Neutrophil (primary cell): ENCODE measurements at regions not wholly inside any gene's neighbourhood (a gene's known extent, or its start where the extent isn't known, plus 50 kb on each side); places are given as distances from the start of the nearest gene placed in this dataset.
"Not testable (repeated sequence)": the region's sequence is repeated elsewhere in the genome, so short reads cannot be mapped to it uniquely, and the experiment has no call there.

Source experiments
- H3K27ac ChIP-seq: fragments of 200-600 bp; sonication (generic); 2 replicates; pipeline ENCODE4 v1.5.1; 2016; ENCODE audit warnings: mild to moderate bottlenecking, moderate library complexity
- H3K27me3 ChIP-seq: fragments of 200-600 bp; sonication (generic); 2 replicates; pipeline ENCODE4 v1.6.0; 2016; ENCODE audit warnings: mild to moderate bottlenecking
- H3K36me3 ChIP-seq: fragments of 200-600 bp; sonication (generic); 2 replicates; pipeline ENCODE4 v1.5.1; 2017
- H3K4me1 ChIP-seq, 2 experiments: fragments of 200-600 bp in 1 of 2; sonication (generic) in 1 of 2; 1 replicate in 1 of 2; 2 replicates in 1 of 2; pipeline versions ENCODE4 v1.5.1 to v1.6.1; 2013 to 2016; ENCODE audit warnings: low read depth in 1 of 2, low read length in 1 of 2, mild to moderate bottlenecking in 1 of 2, moderate library complexity in 1 of 2; ENCODE audit not compliant: control insufficient read depth in 1 of 2, insufficient read depth in 1 of 2
- H3K4me3 ChIP-seq, 2 experiments: fragments of 200-600 bp in 1 of 2; sonication (generic) in 1 of 2; 1 replicate in 1 of 2; 2 replicates in 1 of 2; pipeline ENCODE4 v1.5.1; 2013 to 2016; ENCODE audit warnings: low read depth in 1 of 2, low read length in 1 of 2, mild to moderate bottlenecking in 1 of 2, moderate library complexity in 1 of 2
- H3K9me3 ChIP-seq: fragments of 200-600 bp; sonication (generic); 2 replicates; pipeline ENCODE4 v1.5.1; 2016
- TF ChIP-seq, protein P1 (sequence below): fragments of 200-600 bp; sonication (generic); IDR thresholded peaks from 2 replicates; pipeline ENCODE4 v1.5.1; 2016; ENCODE audit warnings: antibody characterized with exemption

- H3K4me3 ChIP-seq = no peak overlapping the region
- no peaks in the 10 kb centered on the region for H3K27me3 ChIP-seq
- TF ChIP-seq, protein P1, sequence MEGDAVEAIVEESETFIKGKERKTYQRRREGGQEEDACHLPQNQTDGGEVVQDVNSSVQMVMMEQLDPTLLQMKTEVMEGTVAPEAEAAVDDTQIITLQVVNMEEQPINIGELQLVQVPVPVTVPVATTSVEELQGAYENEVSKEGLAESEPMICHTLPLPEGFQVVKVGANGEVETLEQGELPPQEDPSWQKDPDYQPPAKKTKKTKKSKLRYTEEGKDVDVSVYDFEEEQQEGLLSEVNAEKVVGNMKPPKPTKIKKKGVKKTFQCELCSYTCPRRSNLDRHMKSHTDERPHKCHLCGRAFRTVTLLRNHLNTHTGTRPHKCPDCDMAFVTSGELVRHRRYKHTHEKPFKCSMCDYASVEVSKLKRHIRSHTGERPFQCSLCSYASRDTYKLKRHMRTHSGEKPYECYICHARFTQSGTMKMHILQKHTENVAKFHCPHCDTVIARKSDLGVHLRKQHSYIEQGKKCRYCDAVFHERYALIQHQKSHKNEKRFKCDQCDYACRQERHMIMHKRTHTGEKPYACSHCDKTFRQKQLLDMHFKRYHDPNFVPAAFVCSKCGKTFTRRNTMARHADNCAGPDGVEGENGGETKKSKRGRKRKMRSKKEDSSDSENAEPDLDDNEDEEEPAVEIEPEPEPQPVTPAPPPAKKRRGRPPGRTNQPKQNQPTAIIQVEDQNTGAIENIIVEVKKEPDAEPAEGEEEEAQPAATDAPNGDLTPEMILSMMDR = no peak
- no peaks in the 10 kb centered on the region for H3K9me3 ChIP-seq
- no peak overlapping the region for H3K27ac ChIP-seq
- H3K4me1 ChIP-seq = no peaks in the 10 kb centered on the region
- no peaks in the 10 kb centered on the region for H3K36me3 ChIP-seq
These were observed 73.1 kb downstream of the GASK1B start for GRCh38 chr4:158099686-158100085.

DNA sequence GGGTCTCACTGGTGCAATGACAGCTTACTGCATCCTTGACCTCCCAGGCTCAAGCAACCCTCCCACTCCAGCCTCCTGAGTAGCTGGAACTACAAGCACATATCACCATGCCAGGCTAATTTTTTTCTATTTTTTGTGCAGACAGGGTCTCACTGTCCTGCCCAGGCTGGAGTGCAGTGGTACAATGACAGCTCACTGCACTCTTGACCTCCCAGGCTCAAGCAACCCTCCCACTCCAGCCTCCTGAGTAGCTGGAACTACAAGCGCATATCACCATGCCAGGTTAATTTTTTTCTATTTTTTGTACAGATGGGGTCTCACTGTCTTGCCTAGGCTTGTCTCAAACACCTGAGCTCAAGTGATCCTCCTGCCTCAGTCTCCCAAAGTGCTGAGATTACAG is 74.0 kb downstream of the GASK1B start:
- Histone ChIP-seq H3K9me3 (no peaks in the 10 kb centered on the region), H3K27ac (no peak overlapping the region), H3K4me3 (no peak overlapping the region), H3K27me3 (no peaks in the 10 kb centered on the region), H3K4me1 (no peaks in the 10 kb centered on the region), H3K36me3 (no peaks in the 10 kb centered on the region)
- TF ChIP-seq, protein P1 = no peak

DNA sequence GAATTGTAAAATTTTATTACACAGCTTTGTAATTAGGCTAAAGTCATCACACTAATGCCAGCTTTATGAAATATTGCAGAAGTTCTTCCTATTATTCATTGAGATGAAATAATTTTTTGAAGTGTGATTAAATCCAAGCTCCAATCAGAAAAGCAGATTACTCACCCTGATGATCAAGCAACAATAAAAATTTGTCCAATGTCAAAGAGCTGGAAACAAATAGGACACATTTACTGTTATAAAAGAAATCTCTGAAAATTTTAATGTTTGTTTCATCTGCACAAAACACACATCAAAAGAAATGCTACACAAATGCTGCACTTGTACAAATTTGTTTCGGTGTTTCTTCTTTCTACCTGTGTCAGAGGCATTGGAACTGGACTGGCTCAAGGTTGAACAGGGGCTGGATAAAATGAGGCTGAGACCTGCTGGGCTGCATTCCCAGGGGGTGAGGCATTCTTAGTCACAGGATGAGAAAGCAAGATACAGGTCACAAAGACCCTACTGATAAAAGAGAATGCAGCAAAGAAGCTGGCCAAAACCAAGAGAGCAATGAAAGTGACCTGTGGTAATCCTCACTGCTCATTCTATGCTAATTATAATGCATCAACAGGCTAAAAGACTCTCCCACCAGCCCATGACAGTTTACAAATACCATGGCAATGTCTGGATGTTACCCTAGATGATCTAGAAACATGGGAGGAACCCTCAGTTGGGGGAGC is 78.3 kb downstream of the GASK1B start:
- Histone ChIP-seq H3K9me3 (no peaks in the 10 kb centered on the region), H3K36me3 (no peaks in the 10 kb centered on the region), H3K27ac (no peak overlapping the region), H3K27me3 (no peaks in the 10 kb centered on the region), H3K4me1 (no peaks in the 10 kb centered on the region), H3K4me3 (no peak overlapping the region)
- TF ChIP-seq, protein P1 = no peak

- no peaks in the 10 kb centered on the region for H3K27me3 ChIP-seq
- no peaks in the 10 kb centered on the region for H3K9me3 ChIP-seq
- TF ChIP-seq, protein P1 = no peak
- H3K4me1 ChIP-seq = no peaks in the 10 kb centered on the region
- H3K4me3 ChIP-seq = no peak overlapping the region
- H3K36me3 ChIP-seq = no peaks in the 10 kb centered on the region
- H3K27ac ChIP-seq = no peak overlapping the region
These were observed 82.5 kb downstream of the GASK1B start for GRCh38 chr4:158090323-158090722.

- not testable (repeated sequence) for H3K36me3 ChIP-seq, H3K9me3 ChIP-seq, H3K4me1 ChIP-seq, H3K27me3 ChIP-seq, H3K4me3 ChIP-seq, H3K27ac ChIP-seq
These were observed 82.9 kb downstream of the GASK1B start for GRCh38 chr4:158089897-158090296.

- no peaks in the 10 kb centered on the region for H3K9me3 ChIP-seq
- H3K4me3 ChIP-seq = no peak overlapping the region
- TF ChIP-seq, protein P1 = no peak
- no peaks in the 10 kb centered on the region for H3K36me3 ChIP-seq
- H3K4me1 ChIP-seq = no peaks in the 10 kb centered on the region
- no peaks in the 10 kb centered on the region for H3K27me3 ChIP-seq
- H3K27ac ChIP-seq = no peak overlapping the region
These were observed 92.5 kb downstream of the GASK1B start for GRCh38 chr4:158080354-158080753.
